Fibroblast of lung (primary cell): ENCODE measurements at regions not wholly inside any gene's neighbourhood (a gene's known extent, or its start where the extent isn't known, plus 50 kb on each side); places are given as distances from the start of the nearest gene placed in this dataset.

Experiments used
- DNase-seq, 2 donors: peaks; one replicate each; pipeline versions ENCODE4 v3.0.0 to v3.0.0-alpha.2; 2010; ENCODE audit warnings: low read depth in 2 of 2
- H2AFZ ChIP-seq: 2 replicates; pipeline ENCODE4 v1.5.1; 2012; ENCODE audit warnings: low read length, control low read depth, inconsistent platforms
- H3K27ac ChIP-seq: 2 replicates; pipeline ENCODE4 v1.5.1; 2011; ENCODE audit warnings: low read length, control low read depth; ENCODE audit not compliant: insufficient read depth
- H3K27me3 ChIP-seq: 2 replicates; pipeline ENCODE4 v1.5.1; 2011; ENCODE audit warnings: mild to moderate bottlenecking, low read length; ENCODE audit not compliant: control insufficient read depth, insufficient read depth
- H3K36me3 ChIP-seq: 2 replicates; pipeline ENCODE4 v1.5.1; 2011; ENCODE audit warnings: low read length; ENCODE audit not compliant: control insufficient read depth, insufficient read depth
- H3K4me1 ChIP-seq: 2 replicates; pipeline ENCODE4 v1.5.1; 2011; ENCODE audit warnings: low read length; ENCODE audit not compliant: control insufficient read depth, insufficient read depth; ENCODE audit errors: extremely low read depth
- H3K4me2 ChIP-seq: 2 replicates; pipeline ENCODE4 v1.5.1; 2011; ENCODE audit warnings: low read length, control low read depth; ENCODE audit not compliant: insufficient read depth; ENCODE audit errors: extremely low read depth
- H3K4me3 ChIP-seq, 4 experiments: fragments of 200-600 bp in 1 of 4; sonication (generic) in 1 of 4; replicated peaks in 1 of 4; 2 replicates each; pipeline ENCODE4 v1.5.1; 2011 to 2016; ENCODE audit warnings: low read length in 4 of 4, low read depth in 3 of 4, mild to moderate bottlenecking in 3 of 4, control low read depth in 2 of 4, inconsistent platforms in 1 of 4, mixed read lengths in 1 of 4; ENCODE audit not compliant: insufficient read depth in 1 of 4; ENCODE audit errors: control extremely low read depth in 1 of 4
- H3K79me2 ChIP-seq: 2 replicates; pipeline ENCODE4 v1.5.1; 2012; ENCODE audit warnings: mild to moderate bottlenecking, low read length, inconsistent platforms; ENCODE audit not compliant: control insufficient read depth, insufficient read depth
- H3K9ac ChIP-seq: 2 replicates; pipeline ENCODE4 v1.5.1; 2011; ENCODE audit warnings: mild to moderate bottlenecking, low read length, control low read depth; ENCODE audit not compliant: insufficient read depth
- H3K9me3 ChIP-seq: 2 replicates; pipeline ENCODE4 v1.5.1; 2012; ENCODE audit warnings: low read depth, low read length; ENCODE audit not compliant: control insufficient read depth, insufficient read depth
- H4K20me1 ChIP-seq: 2 replicates; pipeline ENCODE4 v1.5.1; 2011; ENCODE audit warnings: low read length; ENCODE audit not compliant: control insufficient read depth, insufficient read depth; ENCODE audit errors: extremely low read depth
- CTCF ChIP-seq, 2 donors: IDR thresholded peaks in 1 of 2; conservative IDR thresholded peaks in 1 of 2; 1 replicate in 1 of 2; 2 replicates in 1 of 2; pipeline ENCODE4 v1.5.1; 2011 to 2012; ENCODE audit warnings: low read length in 2 of 2, control low read depth in 1 of 2, inconsistent platforms in 1 of 2, low read depth in 1 of 2, mild to moderate bottlenecking in 1 of 2
- EZH2 ChIP-seq: IDR thresholded peaks from 2 replicates; pipeline ENCODE4 v1.5.1; 2012; ENCODE audit warnings: low read length, control low read depth, mild to moderate bottlenecking; ENCODE audit errors: missing control alignments

GRCh38 chr12:98446060-98446459 lies 69.3 kb upstream of the TMPO start:
- no peak overlapping the region for H3K4me3 ChIP-seq
- no peaks in the 10 kb centered on the region for H3K27me3 ChIP-seq
- H3K79me2 ChIP-seq: no peaks in the 10 kb centered on the region
- no peak for TF ChIP-seq EZH2
- no peak for TF ChIP-seq CTCF (conservative IDR thresholded peaks at IDR 0.05 in 1 of 2, IDR thresholded peaks at IDR 0.05 in 1 of 2; ENCODE audit: low read depth in 1 of 2, low read length in 2 of 2)
- no peak overlapping the region for H2AFZ ChIP-seq
- DNase-seq: no peak
- no peaks in the 10 kb centered on the region for H4K20me1 ChIP-seq
- no peaks in the 10 kb centered on the region for H3K4me1 ChIP-seq
- no peaks in the 10 kb centered on the region for H3K36me3 ChIP-seq
- H3K4me2 ChIP-seq: no peak overlapping the region
- no peak overlapping the region for H3K9ac ChIP-seq
- H3K9me3 ChIP-seq: no peaks in the 10 kb centered on the region
- no peak overlapping the region for H3K27ac ChIP-seq

DNA sequence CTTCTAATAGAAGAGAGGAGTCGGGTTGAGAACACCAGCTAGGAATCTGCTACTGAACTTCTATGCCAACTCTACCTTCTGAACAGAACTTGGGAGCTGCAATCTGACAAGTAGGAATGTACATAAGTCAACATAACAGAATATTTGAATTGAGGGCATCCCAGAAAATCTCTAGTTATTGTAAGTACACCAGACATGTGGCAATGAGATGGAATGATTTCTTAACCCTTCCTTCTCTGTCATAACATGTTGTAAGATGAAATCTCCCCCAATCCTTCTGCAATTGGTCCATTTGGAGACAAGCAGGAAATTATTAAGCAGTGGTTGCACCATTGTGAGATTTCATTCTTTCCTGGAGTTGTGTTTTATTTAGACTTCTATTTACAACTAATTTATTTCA lies 68.7 kb upstream of the TMPO start:
- H3K4me2 ChIP-seq: no peak overlapping the region
- H3K36me3 ChIP-seq: no peaks in the 10 kb centered on the region
- H3K79me2 ChIP-seq: no peaks in the 10 kb centered on the region
- H3K27ac ChIP-seq: no peak overlapping the region
- no peaks in the 10 kb centered on the region for H4K20me1 ChIP-seq
- H3K9ac ChIP-seq: no peak overlapping the region
- H3K27me3 ChIP-seq: no peaks in the 10 kb centered on the region
- TF ChIP-seq EZH2 (no peak), CTCF (conservative IDR thresholded peaks at IDR 0.05 in 1 of 2, IDR thresholded peaks at IDR 0.05 in 1 of 2; ENCODE audit: low read depth in 1 of 2, low read length in 2 of 2) (no peak)
- no peak overlapping the region for H2AFZ ChIP-seq
- peak in 1 of 2 donors; percentile 33 for DNase-seq
- H3K4me3 ChIP-seq: no peak overlapping the region
- no peaks in the 10 kb centered on the region for H3K9me3 ChIP-seq
- H3K4me1 ChIP-seq: no peaks in the 10 kb centered on the region

- H3K9me3 ChIP-seq: no peaks in the 10 kb centered on the region
- no peak for DNase-seq
- no peak overlapping the region for H2AFZ ChIP-seq
- H3K79me2 ChIP-seq: no peaks in the 10 kb centered on the region
- no peak overlapping the region for H3K4me3 ChIP-seq
- H3K4me1 ChIP-seq: no peaks in the 10 kb centered on the region
- no peaks in the 10 kb centered on the region for H3K36me3 ChIP-seq
- no peak overlapping the region for H3K9ac ChIP-seq
- no peaks in the 10 kb centered on the region for H3K27me3 ChIP-seq
- TF ChIP-seq EZH2: no peak
- TF ChIP-seq CTCF (conservative IDR thresholded peaks at IDR 0.05 in 1 of 2, IDR thresholded peaks at IDR 0.05 in 1 of 2; ENCODE audit: low read depth in 1 of 2, low read length in 2 of 2): no peak
- H3K27ac ChIP-seq: no peak overlapping the region
- no peaks in the 10 kb centered on the region for H4K20me1 ChIP-seq
- H3K4me2 ChIP-seq: no peak overlapping the region
These were observed 65.8 kb upstream of the TMPO start for GRCh38 chr12:98449584-98449983.
